NCI-H748 (cell line): ENCODE measurements at regions not wholly inside any gene's neighbourhood (a gene's known extent, or its start where the extent isn't known, plus 50 kb on each side); places are given as distances from the start of the nearest gene placed in this dataset.
A peak's percentile ranks its signal among the peaks of the same experiment; 100 is the strongest.
"Not testable (repeated sequence)": the region's sequence is repeated elsewhere in the genome, so short reads cannot be mapped to it uniquely, and the experiment has no call there.

ENCODE experiments used
- DNase-seq: peaks from one replicate; lab custom pipeline; 2025; ENCODE audit not compliant: unreplicated experiment; lab: John Stamatoyannopoulos, UW

GRCh38 chr22:16090991-16091390 lies 401.2 kb downstream of the POTEH start:
- not testable (repeated sequence) for DNase-seq

GRCh38 chr22:16105121-16105520 lies 415.3 kb downstream of the POTEH start:
- not testable (repeated sequence) for DNase-seq

GRCh38 chr22:16131456-16131855 lies 441.6 kb downstream of the POTEH start:
- DNase-seq = not testable (repeated sequence)

GRCh38 chr22:16131918-16132317 lies 442.1 kb downstream of the POTEH start:
- no peak for DNase-seq

GRCh38 chr22:16132598-16132997 lies 442.8 kb downstream of the POTEH start:
- DNase-seq = not testable (repeated sequence)

- DNase-seq = not testable (repeated sequence)
Observed at GRCh38 chr22:16146101-16146500, 446.5 kb downstream of the CCT8L2 start.

GRCh38 chr22:16146916-16147315 lies 445.7 kb downstream of the CCT8L2 start:
- DNase-seq = peak; percentile 1

- DNase-seq = not testable (repeated sequence)
Observed at GRCh38 chr22:16177287-16177686, 415.3 kb downstream of the CCT8L2 start.

GRCh38 chr22:16183864-16184263 lies 408.7 kb downstream of the CCT8L2 start:
- DNase-seq = peak; percentile 17
